WTC11 (cell line): ENCODE measurements at regions not wholly inside any gene's neighbourhood (a gene's known extent, or its start where the extent isn't known, plus 50 kb on each side); places are given as distances from the start of the nearest gene placed in this dataset.

Experiments used
- ATAC-seq: fragments of 200-7000 bp; cut with Tn5 transposase; 2 replicates; pipeline ENCODE4 v1.10.0; 2021; ENCODE audit warnings: mild to moderate bottlenecking, moderate library complexity
- CTCF ChIA-PET: fragments of 300-600 bp; sonication (Branson Sonifier 250); formaldehyde crosslinking; loops from one replicate; lab custom pipeline; 2021; ENCODE audit warnings: antibody characterized with exemption; lab: Charles Lee
- POLR2A ChIA-PET: fragments of 350-600 bp; sonication (Branson Sonifier 250); formaldehyde crosslinking; loops from one replicate; lab custom pipeline; 2021; ENCODE audit warnings: antibody characterized with exemption; lab: Charles Lee
- DNase-seq: peaks from one replicate; pipeline ENCODE4 v3.0.0; 2021; ENCODE audit warnings: low spot score
- H3K27ac Mint-ChIP-seq: 2 replicates; pipeline ENCODE4 v1.8.0; 2021; ENCODE audit warnings: mixed read lengths
- H3K27me3 Mint-ChIP-seq: 2 replicates; pipeline ENCODE4 v1.8.0; 2021; ENCODE audit warnings: low read depth, mild to moderate bottlenecking, moderate library complexity, mixed read lengths
- H3K36me3 Mint-ChIP-seq: 2 replicates; pipeline ENCODE4 v1.8.0; 2021; ENCODE audit warnings: mixed read lengths
- H3K4me1 Mint-ChIP-seq: 2 replicates; pipeline ENCODE4 v1.8.0; 2022; ENCODE audit warnings: mixed read lengths
- H3K4me3 Mint-ChIP-seq: 2 replicates; pipeline ENCODE4 v1.8.0; 2021; ENCODE audit warnings: mild to moderate bottlenecking, moderate library complexity, mixed read lengths
- H3K9me3 Mint-ChIP-seq: 2 replicates; pipeline ENCODE4 v1.8.0; 2021; ENCODE audit warnings: mixed read lengths
- AR ChIP-seq: fragments of 250-450 bp; sonication (Bioruptor Pico); IDR thresholded peaks from 2 replicates; pipeline ENCODE4 v1.9.0; 2021; ENCODE audit warnings: mild to moderate bottlenecking
- ATF6 ChIP-seq: sonication (generic); formaldehyde crosslinking; IDR thresholded peaks from 2 replicates; pipeline ENCODE4 v1.8.1; 2023; ENCODE audit warnings: mild to moderate bottlenecking, missing genetic modification reagents
- FOXK1 ChIP-seq: sonication (generic); formaldehyde crosslinking; IDR thresholded peaks from 2 replicates; pipeline ENCODE4 v1.8.0; 2022; ENCODE audit warnings: mild to moderate bottlenecking, moderate library complexity, missing genetic modification reagents
- GTF2I ChIP-seq: fragments of 250-450 bp; sonication (Bioruptor Pico); conservative IDR thresholded peaks from 2 replicates; pipeline ENCODE4 v1.4.0; 2021; ENCODE audit warnings: mild to moderate bottlenecking
- JAZF1 ChIP-seq: fragments of 250-450 bp; sonication (Bioruptor Pico); IDR thresholded peaks from 2 replicates; pipeline ENCODE4 v1.9.0; 2021; ENCODE audit warnings: moderate library complexity, mild to moderate bottlenecking, inconsistent platforms
- NFYB ChIP-seq: sonication (generic); formaldehyde crosslinking; conservative IDR thresholded peaks from 2 replicates; pipeline ENCODE4 v1.8.0; 2022; ENCODE audit warnings: low read depth, missing genetic modification reagents
- RORB ChIP-seq: fragments of 250-450 bp; sonication (Bioruptor Pico); IDR thresholded peaks from 2 replicates; pipeline ENCODE4 v1.9.0; 2021; ENCODE audit warnings: mild to moderate bottlenecking
- SMAD4 ChIP-seq: sonication (generic); formaldehyde crosslinking; IDR thresholded peaks from 2 replicates; pipeline ENCODE4 v1.8.0; 2022; ENCODE audit warnings: mild to moderate bottlenecking, missing genetic modification reagents
- STAT6 ChIP-seq: sonication (generic); formaldehyde crosslinking; conservative IDR thresholded peaks from 2 replicates; pipeline ENCODE4 v1.8.1; 2023; ENCODE audit warnings: mild to moderate bottlenecking, low read depth, missing genetic modification reagents, moderate library complexity
- ZBTB43 ChIP-seq: sonication (generic); formaldehyde crosslinking; IDR thresholded peaks from 2 replicates; pipeline ENCODE4 v1.8.1; 2023; ENCODE audit warnings: mild to moderate bottlenecking, missing genetic modification reagents
- ZNF281 ChIP-seq: sonication (generic); formaldehyde crosslinking; IDR thresholded peaks from 2 replicates; pipeline ENCODE4 v1.8.0; 2023; ENCODE audit warnings: mild to moderate bottlenecking, missing genetic modification reagents
- ZNF317 ChIP-seq: sonication (generic); formaldehyde crosslinking; IDR thresholded peaks from 2 replicates; pipeline ENCODE4 v1.8.1; 2023; ENCODE audit warnings: low read depth, mild to moderate bottlenecking, moderate library complexity, missing genetic modification reagents, borderline replicate concordance
- ZNF423 ChIP-seq: fragments of 250-450 bp; sonication (Bioruptor Pico); IDR thresholded peaks from 2 replicates; pipeline ENCODE4 v2.1.2; 2022; ENCODE audit warnings: mild to moderate bottlenecking, moderate library complexity

- TF ChIP-seq ZBTB43 (CRISPR knock-in tag) (no peak), RORB (CRISPR knock-in tag) (no peak)
Measured at GRCh38 chr6:143596866-143597265, 80.9 kb upstream of the PHACTR2 start (continued).

- ATAC-seq (no peak), DNase-seq (no peak)
- H3K27ac Mint-ChIP-seq, result no peak overlapping the region
- CTCF ChIA-PET, result interaction anchor here (0.6 to 1.8 kb wide), 5 partner anchors 20 to 219 kb away, joined by 3 to 5 read pairs (median 4); no protein-coding TSS in a partner anchor
- POLR2A ChIA-PET, result no interaction called here
- no peak overlapping the region for H3K4me3 Mint-ChIP-seq
- H3K36me3 Mint-ChIP-seq, result no peaks in the 10 kb centered on the region
- peaks cover 15% of the 10 kb centered on the region for H3K4me1 Mint-ChIP-seq
- TF ChIP-seq JAZF1 (CRISPR knock-in tag), result no peak
- no peak for TF ChIP-seq GTF2I (CRISPR knock-in tag)
- TF ChIP-seq FOXK1 (CRISPR knock-in tag), result no peak
- no peak for TF ChIP-seq ZNF317 (CRISPR knock-in tag)
- no peak for TF ChIP-seq SMAD4
- no peak for TF ChIP-seq STAT6 (CRISPR knock-in tag)
- no peak for TF ChIP-seq ZNF281 (CRISPR knock-in tag)
- no peak for TF ChIP-seq NFYB (CRISPR knock-in tag)
- TF ChIP-seq ATF6 (CRISPR knock-in tag), result no peak
- no peak for TF ChIP-seq AR (CRISPR knock-in tag)
- TF ChIP-seq ZNF423 (CRISPR knock-in tag), result no peak
- no peaks in the 10 kb centered on the region for H3K27me3 Mint-ChIP-seq
- peaks cover 3% of the 10 kb centered on the region for H3K9me3 Mint-ChIP-seq
Measured at GRCh38 chr6:143595251-143596036, 82.3 kb upstream of the PHACTR2 start.
